ENCODE measurements at regions not wholly inside any gene's neighbourhood (a gene's known extent, or its start where the extent isn't known, plus 50 kb on each side); places are given as distances from the start of the nearest gene placed in this dataset.
"Not testable (repeated sequence)": the region's sequence is repeated elsewhere in the genome, so short reads cannot be mapped to it uniquely, and the experiment has no call there.

- TF ChIP-seq SRSF9 (IDR thresholded peaks at IDR 0.05; ENCODE audit: borderline replicate concordance, insufficient read depth, low read depth, low read length, poor library complexity, severe bottlenecking) (no peak), ZNF761 (CRISPR knock-in tag; conservative IDR thresholded peaks at IDR 0.05) (no peak), ZNF205 (CRISPR knock-in tag; IDR thresholded peaks at IDR 0.05) (no peak), CREBL2 (CRISPR knock-in tag; IDR thresholded peaks at IDR 0.05; ENCODE audit: borderline replicate concordance) (no peak)
Measured at GRCh38 chr18:71370095-71370494, 1081.2 kb downstream of the SOCS6 start (continued).

- in situ Hi-C loops (cut with HindIII; ENCODE audit: extremely low pct_ligation_motif_present, low pct_unique_long_range_greater_than_20kb) = no loop called here
- H3K4me2 ChIP-seq (ENCODE audit: low read depth, low read length) = no peak overlapping the region
- intact Hi-C loops (cut with micrococcal nuclease; ENCODE audit: unreplicated experiment) = no loop called here
- H3K9me3 ChIP-seq (ENCODE audit: low read length) = peaks cover 12% of the 10 kb centered on the region
- no peaks in the 10 kb centered on the region for H3K27me3 ChIP-seq (ENCODE audit: control insufficient read depth in 1 of 2, insufficient read depth in 2 of 2, low read length in 2 of 2)
- FAIRE-seq = no peak
- H4K20me1 ChIP-seq (ENCODE audit: insufficient read depth, low read length) = no peaks in the 10 kb centered on the region
- H2AFZ ChIP-seq (ENCODE audit: low read length) = no peak overlapping the region
- no peak for DNase-seq (ENCODE audit: low spot score)
- H3K27ac ChIP-seq (ENCODE audit: extremely low read length, insufficient read depth, low read length) = no peak overlapping the region
- WGBS (ENCODE audit: low lambda C conversion rate) = 59% methylated on average over 4 of the region's 4 CpGs
- no peak overlapping the region for H3K9ac ChIP-seq (ENCODE audit: insufficient read depth, low read depth, low read length)
- ChIA-PET CTCF (ENCODE audit: low intra/inter-chr PET ratio, low total read pairs) (no interaction called here), POLR2A (no interaction called here)
- H3K36me3 ChIP-seq (replicated peaks in 1 of 2; ENCODE audit: control insufficient read depth in 1 of 2, insufficient read depth in 2 of 2, low read length in 2 of 2) = no peaks in the 10 kb centered on the region
- ATAC-seq = no peak
- H3K79me2 ChIP-seq (ENCODE audit: insufficient read depth, low read length) = no peaks in the 10 kb centered on the region
- no TSS peak for BruUV-seq (replicated peaks)
- TF ChIP-seq CREB1 (IDR thresholded peaks at IDR 0.05) (peak; percentile 83), CREB1 (CRISPR knock-in tag; IDR thresholded peaks at IDR 0.05) (no peak), ZFP82 (CRISPR knock-in tag; IDR thresholded peaks at IDR 0.05; ENCODE audit: borderline replicate concordance) (no peak)
- H3K4me3 ChIP-seq (replicated peaks in 1 of 3; ENCODE audit: insufficient read depth in 1 of 3, low read depth in 2 of 3, low read length in 3 of 3) = no peak overlapping the region
- no peaks in the 10 kb centered on the region for H3K4me1 ChIP-seq (ENCODE audit: insufficient read depth, low read length)
Measured at GRCh38 chr18:71362140-71362539, 1073.3 kb downstream of the SOCS6 start.

GRCh38 chr18:71355599-71355998, 1066.8 kb downstream of the SOCS6 start:
- H2AFZ ChIP-seq (ENCODE audit: low read length); H3K36me3 ChIP-seq (replicated peaks in 1 of 2; ENCODE audit: control insufficient read depth in 1 of 2, insufficient read depth in 2 of 2, low read length in 2 of 2); ATAC-seq; H3K4me1 ChIP-seq (ENCODE audit: insufficient read depth, low read length); POLR2A ChIA-PET; H3K9me3 ChIP-seq (ENCODE audit: low read length); BruUV-seq (replicated peaks); H3K4me3 ChIP-seq (replicated peaks in 1 of 3; ENCODE audit: insufficient read depth in 1 of 3, low read depth in 2 of 3, low read length in 3 of 3); H4K20me1 ChIP-seq (ENCODE audit: insufficient read depth, low read length); H3K9ac ChIP-seq (ENCODE audit: insufficient read depth, low read depth, low read length); H3K79me2 ChIP-seq (ENCODE audit: insufficient read depth, low read length); FAIRE-seq; H3K27ac ChIP-seq (ENCODE audit: extremely low read length, insufficient read depth, low read length); intact Hi-C loops (cut with micrococcal nuclease; ENCODE audit: unreplicated experiment); DNase-seq (ENCODE audit: low spot score); H3K4me2 ChIP-seq (ENCODE audit: low read depth, low read length); in situ Hi-C loops (cut with HindIII; ENCODE audit: extremely low pct_ligation_motif_present, low pct_unique_long_range_greater_than_20kb); CTCF ChIA-PET (ENCODE audit: low intra/inter-chr PET ratio, low total read pairs); H3K27me3 ChIP-seq (ENCODE audit: control insufficient read depth in 1 of 2, insufficient read depth in 2 of 2, low read length in 2 of 2): not testable (repeated sequence)
- 0% methylated on average over 3 of the region's 3 CpGs for WGBS (ENCODE audit: low lambda C conversion rate)

Data from HepG2 (cell line).